Activated CD4-positive, CD25-positive, alpha-beta regulatory T cell treated with anti-CD3 and anti-CD28 coated beads, Interleukin-2, amount 50 U/mL, for 24 hours (primary cell): ENCODE measurements at regions not wholly inside any gene's neighbourhood (a gene's known extent, or its start where the extent isn't known, plus 50 kb on each side); places are given as distances from the start of the nearest gene placed in this dataset.
A peak's percentile ranks its signal among the peaks of the same experiment; 100 is the strongest.

ENCODE experiments used
- ATAC-seq, 2 donors: fragments of 150-1000 bp; cut with Tn5 transposase; one replicate each; pipeline ENCODE4 v1.10.0; 2021; ENCODE audit warnings: mild to moderate bottlenecking in 1 of 2, moderate library complexity in 1 of 2

DNA sequence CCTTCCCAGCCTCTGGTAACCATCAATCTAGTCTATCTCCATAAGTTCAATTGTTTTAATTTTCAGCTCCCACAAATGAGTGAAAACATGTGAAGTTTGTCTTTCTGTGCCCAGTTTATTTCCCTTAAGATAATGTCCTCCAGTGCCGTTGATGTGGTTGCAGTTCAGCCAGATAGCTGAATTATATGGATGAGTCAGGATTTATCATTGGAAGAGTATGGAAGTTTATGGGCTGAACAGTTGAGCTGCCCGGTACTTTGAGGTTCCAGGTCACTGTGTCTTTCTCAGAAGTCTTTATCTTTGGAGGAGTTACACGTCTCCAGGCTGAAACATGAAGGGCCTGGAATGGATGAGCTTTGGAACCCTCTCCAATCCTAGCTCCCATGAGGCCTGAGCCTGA, 120.1 kb downstream of the ASCL4 start:
- no peak for ATAC-seq

DNA sequence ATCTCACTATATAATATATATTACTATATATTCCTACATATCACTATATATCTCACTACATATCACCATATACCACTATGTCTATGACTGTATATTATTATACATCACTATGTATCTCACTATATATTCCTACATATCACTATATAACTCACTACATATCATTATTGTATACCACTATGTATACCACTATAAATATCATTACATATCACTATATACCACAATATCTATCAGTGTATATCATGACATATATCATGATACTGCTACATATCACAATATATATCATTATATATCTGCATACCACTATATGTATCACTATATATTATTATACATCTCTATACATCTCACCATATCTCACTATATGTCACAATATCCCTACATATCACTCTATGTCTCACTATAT, 121.5 kb downstream of the ASCL4 start:
- ATAC-seq = no peak

GRCh38 chr12:107900588-107900987, 126.1 kb downstream of the ASCL4 start:
- ATAC-seq = no peak

DNA sequence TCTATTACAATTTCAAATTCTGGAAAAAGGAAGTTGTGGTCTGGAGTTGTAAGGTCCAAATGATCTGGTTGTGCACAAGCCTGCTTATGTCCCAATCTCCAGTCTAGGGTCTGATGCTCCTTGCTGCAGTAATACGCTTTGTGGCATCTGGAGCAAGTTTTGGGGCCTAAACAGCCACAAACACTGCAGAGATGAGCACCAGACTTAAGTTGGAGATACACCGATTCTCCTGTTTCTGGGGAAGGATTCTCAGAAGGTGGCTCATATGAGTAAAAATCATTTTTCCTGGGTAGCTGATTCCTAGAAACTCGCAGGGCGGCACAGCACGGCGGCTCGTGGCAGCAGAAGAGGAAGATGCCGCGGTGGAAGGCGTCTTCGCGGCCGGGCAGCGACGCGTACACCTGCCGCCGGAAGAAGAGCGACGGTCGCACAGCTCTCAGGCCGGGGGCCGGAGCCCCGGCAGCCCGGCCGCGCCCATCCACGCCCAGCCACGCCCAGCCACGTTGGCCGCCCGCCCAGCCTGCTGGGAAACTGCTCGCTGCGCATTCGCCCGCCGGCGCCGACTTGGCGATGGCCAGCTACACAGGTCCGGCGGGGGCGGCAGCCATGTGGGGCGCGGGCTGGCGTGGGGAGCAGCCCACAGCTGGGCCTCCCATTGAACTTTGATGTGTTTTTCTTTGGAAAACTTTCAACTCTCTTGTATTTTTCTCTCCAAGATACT, 129.0 kb downstream of the ASCL4 start:
- peak; percentile 44 to 78 for ATAC-seq

- no peak for ATAC-seq
Measured at GRCh38 chr12:107906707-107907106, 132.2 kb downstream of the ASCL4 start.

- peak; percentile 32 to 56 for ATAC-seq
Measured at GRCh38 chr12:107912421-107913004, 138.0 kb downstream of the ASCL4 start.

DNA sequence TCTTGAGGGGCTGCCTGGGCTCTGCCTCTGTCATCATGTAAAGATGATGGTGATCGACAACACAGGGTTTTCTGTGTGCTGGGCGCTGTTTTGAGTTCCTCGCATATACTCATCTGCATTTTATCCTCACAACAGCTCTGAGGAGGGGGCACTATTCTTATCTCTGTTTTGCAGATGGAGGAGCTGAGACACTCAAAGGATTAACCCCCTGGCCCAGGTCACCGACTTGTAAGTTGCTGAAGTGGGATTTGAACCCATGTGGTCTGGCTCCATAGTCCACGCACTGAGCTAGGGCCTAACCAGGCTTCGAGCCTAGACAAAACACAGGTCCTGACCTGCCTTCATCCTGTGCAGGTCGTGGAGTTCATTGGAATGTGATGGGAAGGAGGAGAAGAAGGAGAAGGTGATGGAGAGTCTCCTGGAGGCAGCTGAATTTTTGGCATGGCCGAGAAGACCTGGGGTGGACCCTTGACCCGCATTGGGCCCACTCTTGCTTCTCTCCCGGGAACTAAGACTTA, 140.0 kb downstream of the ASCL4 start:
- ATAC-seq = no peak

GRCh38 chr12:107917912-107918800, 143.7 kb downstream of the ASCL4 start:
- ATAC-seq = no peak

DNA sequence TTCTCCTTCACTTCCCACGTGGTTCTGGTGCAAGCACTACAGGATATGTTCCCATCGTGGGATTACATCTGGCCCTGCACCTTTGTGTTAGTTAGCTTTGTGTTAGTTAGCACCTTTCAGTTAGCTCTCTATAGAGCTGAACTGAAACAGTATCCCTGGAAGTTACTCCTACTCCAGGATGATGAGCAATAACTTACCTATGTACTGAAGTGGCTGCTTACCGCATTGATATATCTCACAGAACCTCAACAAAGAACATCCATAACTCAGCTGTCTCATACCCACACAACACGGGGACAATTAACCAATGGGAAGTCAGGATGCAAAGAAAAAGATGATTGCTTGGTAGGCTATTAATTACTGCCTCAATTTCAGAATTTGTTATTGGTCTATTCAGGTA, 146.6 kb downstream of the ASCL4 start:
- ATAC-seq = no peak

DNA sequence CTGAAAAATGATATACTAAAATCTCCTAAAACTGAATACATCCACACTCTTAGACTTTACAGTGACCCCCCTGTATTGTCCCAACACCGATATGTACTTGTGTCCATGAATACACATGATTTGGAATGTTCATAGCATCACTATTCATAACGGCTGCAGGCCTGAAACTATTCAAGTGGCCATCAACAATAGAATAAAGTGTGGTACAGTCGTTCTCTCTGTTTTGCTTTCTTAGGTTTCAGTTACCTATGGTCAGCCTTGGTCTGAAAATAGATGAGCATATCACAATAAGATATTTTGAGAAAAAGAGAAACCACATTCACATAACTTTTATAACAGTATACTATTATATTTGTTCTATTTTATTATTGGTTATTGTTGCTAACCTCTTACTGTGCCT, 150.6 kb downstream of the ASCL4 start:
- ATAC-seq = no peak

DNA sequence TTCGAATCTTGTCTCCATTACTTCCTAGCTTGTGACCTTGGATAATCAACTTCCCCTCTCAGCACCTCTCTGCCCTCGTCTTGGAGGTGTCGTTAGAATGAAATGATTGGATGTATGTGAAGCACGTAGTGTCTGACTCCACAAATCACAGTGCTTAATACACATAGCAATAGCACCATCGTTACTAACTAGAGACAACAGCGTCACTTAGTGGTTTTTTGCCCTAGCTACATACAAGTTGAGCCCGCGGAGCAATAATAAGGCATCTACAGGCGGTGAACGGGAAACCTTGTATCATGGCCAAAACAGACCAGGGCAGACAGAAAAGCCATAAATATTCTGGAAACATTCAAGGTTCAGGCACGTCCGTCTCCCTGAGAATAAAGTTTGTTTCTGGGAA, 154.9 kb downstream of the ASCL4 start:
- peak in 1 of 2 donors; percentile 27 for ATAC-seq

DNA sequence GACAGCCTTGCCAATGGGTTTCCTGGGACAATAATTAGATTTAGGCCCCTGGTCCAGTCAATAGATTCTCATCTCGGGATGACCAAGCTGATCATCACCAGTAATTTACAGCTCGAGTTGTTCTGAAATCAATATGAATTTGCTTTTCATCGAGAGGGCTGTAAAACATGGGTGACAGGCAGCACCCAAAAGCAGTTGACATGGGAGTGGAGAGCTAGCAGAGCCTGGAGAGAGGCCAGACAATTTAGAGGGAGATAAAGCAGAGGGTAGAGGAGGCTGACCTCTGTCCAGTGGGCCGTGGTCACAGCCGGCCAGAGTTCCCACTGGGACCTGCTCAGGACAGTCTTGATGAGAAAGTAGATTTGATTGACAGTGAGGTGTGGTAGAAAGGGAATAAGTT, 157.3 kb downstream of the ASCL4 start:
- ATAC-seq = no peak

- no peak for ATAC-seq
Measured at GRCh38 chr12:107938446-107938845, 163.9 kb downstream of the ASCL4 start.

- no peak for ATAC-seq
Measured at GRCh38 chr12:107948391-107948945, 174.0 kb downstream of the ASCL4 start.

- ATAC-seq = no peak
Measured at GRCh38 chr12:107951024-107951423, 176.5 kb downstream of the ASCL4 start.

GRCh38 chr12:107955966-107956643, 173.0 kb upstream of the WSCD2 start:
- no peak for ATAC-seq

- ATAC-seq = no peak
Measured at GRCh38 chr12:107957459-107957858, 171.6 kb upstream of the WSCD2 start.

DNA sequence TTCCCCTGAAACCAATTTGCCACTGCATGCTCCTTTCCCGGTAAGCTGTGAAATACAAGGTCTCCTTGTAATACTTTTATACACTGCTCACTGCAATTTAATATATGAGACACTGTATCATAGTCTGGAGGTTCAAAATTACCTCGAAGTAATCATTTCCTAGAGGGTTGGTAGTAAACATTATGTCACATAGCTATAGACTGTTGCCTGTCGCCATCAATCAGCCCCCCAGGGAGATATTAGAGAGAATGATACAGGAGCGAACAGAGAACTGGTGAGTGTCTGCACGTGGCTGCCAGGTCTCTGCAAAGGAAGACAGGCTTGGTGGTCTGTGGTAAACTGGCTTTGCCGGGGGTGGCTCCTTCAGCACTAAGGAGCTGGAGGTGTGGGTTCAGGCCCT, 165.5 kb upstream of the WSCD2 start:
- ATAC-seq = no peak

DNA sequence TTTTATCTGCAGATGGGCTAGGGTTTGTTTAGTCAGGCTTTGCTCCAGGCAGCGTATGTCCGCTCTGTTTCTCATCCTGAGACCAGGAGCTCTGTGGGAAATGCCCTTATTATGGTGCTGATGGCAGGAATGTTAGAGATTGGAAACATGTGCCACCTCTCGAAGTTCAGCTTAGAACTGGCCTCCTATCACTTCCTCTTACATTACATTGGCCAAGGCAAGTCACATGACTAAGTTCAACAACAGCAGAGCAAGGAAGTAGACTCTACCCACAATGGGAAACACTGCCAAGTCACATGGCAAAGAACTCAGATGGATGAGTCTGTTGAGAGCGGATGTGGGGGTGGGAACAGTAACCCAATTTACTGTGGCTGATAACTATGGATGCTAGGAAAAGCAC, 161.9 kb upstream of the WSCD2 start:
- ATAC-seq = no peak

GRCh38 chr12:107973950-107974349, 155.1 kb upstream of the WSCD2 start:
- ATAC-seq = no peak

- ATAC-seq = no peak
Measured at GRCh38 chr12:107976331-107976730, 152.8 kb upstream of the WSCD2 start.

DNA sequence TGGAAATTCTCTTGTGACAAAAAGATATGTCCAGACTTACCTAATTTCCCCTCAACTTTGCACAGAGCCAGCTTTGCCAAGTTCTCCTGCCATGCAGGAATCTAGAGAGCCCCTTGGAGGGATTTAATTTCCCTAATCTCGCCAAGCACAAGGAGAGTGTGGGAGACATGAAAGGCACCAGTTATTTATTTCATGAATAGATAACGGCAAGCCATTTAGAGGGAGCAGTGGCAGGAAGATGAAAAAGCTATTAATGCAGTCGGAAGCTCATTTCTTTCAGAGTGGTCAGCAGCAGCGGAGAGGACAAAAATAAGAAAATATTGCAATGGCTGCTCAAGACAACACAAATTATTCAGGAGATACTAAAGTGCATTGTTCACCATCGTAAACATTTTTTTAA, 150.9 kb upstream of the WSCD2 start:
- no peak for ATAC-seq

GRCh38 chr12:107978641-107979040, 150.4 kb upstream of the WSCD2 start:
- ATAC-seq = no peak
